ENCODE measurements at regions not wholly inside any gene's neighbourhood (a gene's known extent, or its start where the extent isn't known, plus 50 kb on each side); places are given as distances from the start of the nearest gene placed in this dataset.

GRCh38 chr12:116406529-116406928 is 129.0 kb upstream of the MED13L start (continued):
- 0 out of 2 replicates have a peak, but pooled peaks have one; percentile 35 for TF ChIP-seq PBX2 (CRISPR knock-in tag; IDR thresholded peaks at IDR 0.05)
- TF ChIP-seq RARA (CRISPR knock-in tag; IDR thresholded peaks at IDR 0.05): 0 out of 2 replicates have a peak, but pooled peaks have one; percentile 22
- 0 out of 4 replicates have a peak, but pooled peaks of 1 of the 2 experiments have one; percentile 47 for TF ChIP-seq KLF16 (CRISPR knock-in tag; IDR thresholded peaks at IDR 0.05)
- TF ChIP-seq MAX (IDR thresholded peaks at IDR 0.05): peak; percentile 27; the same call in 1 of the 2 replicates
- TF ChIP-seq TRIM22 (IDR thresholded peaks at IDR 0.05): no peak
- peak; percentile 77 for TF ChIP-seq FOXP4 (CRISPR knock-in tag; IDR thresholded peaks at IDR 0.05)
- peak; percentile 80 for TF ChIP-seq ZNF331 (CRISPR knock-in tag; IDR thresholded peaks at IDR 0.05)
- TF ChIP-seq TRIM24 (CRISPR knock-in tag; IDR thresholded peaks at IDR 0.05): peak; percentile 93
- TF ChIP-seq ZNF619 (CRISPR knock-in tag; IDR thresholded peaks at IDR 0.05): no peak
- TF ChIP-seq ZNF234 (CRISPR knock-in tag; conservative IDR thresholded peaks at IDR 0.05): no peak
- 0 out of 2 replicates have a peak, but pooled peaks have one; percentile 38 for TF ChIP-seq MEF2D (CRISPR knock-in tag; IDR thresholded peaks at IDR 0.05)
- TF ChIP-seq ZNF577 (CRISPR knock-in tag; IDR thresholded peaks at IDR 0.05; ENCODE audit: borderline replicate concordance, low read depth): no peak
- TF ChIP-seq ZNF75D (CRISPR knock-in tag; IDR thresholded peaks at IDR 0.05; ENCODE audit: borderline replicate concordance): no peak
- peak; percentile 47; the same call in 1 of the 2 replicates for TF ChIP-seq ZNF792 (CRISPR knock-in tag; IDR thresholded peaks at IDR 0.05)
- TF ChIP-seq EP300 (IDR thresholded peaks at IDR 0.05; ENCODE audit: low read depth in 2 of 2, low read length in 2 of 2): peak in 1 of 2 experiments; percentile 48; a peak in 2 of 4 replicates
- no peak for TF ChIP-seq EP300 (CRISPR knock-in tag; IDR thresholded peaks at IDR 0.05; ENCODE audit: borderline replicate concordance)
- TF ChIP-seq SOX13 (IDR thresholded peaks at IDR 0.05): no peak
- peak in 1 of 2 experiments; percentile 50; a peak in 1 of 4 replicates for TF ChIP-seq SOX13 (CRISPR knock-in tag; conservative IDR thresholded peaks at IDR 0.05 in 1 of 2, IDR thresholded peaks at IDR 0.05 in 1 of 2)
- no peak for TF ChIP-seq ZNF383 (CRISPR knock-in tag; IDR thresholded peaks at IDR 0.05; ENCODE audit: borderline replicate concordance)
- TF ChIP-seq ATF1 (CRISPR knock-in tag; IDR thresholded peaks at IDR 0.05): no peak
- TF ChIP-seq ZFX (CRISPR knock-in tag; IDR thresholded peaks at IDR 0.05; ENCODE audit: low read depth): peak; percentile 60; the same call in 1 of the 2 replicates
- TF ChIP-seq ZMYM3 (CRISPR knock-in tag; IDR thresholded peaks at IDR 0.05): peak; percentile 79
- TF ChIP-seq NR2F6 (IDR thresholded peaks at IDR 0.05): no peak
- peak; percentile 51; the same call in 1 of the 2 replicates for TF ChIP-seq NR2F6 (CRISPR knock-in tag; IDR thresholded peaks at IDR 0.05)
- TF ChIP-seq SAP130 (CRISPR knock-in tag; IDR thresholded peaks at IDR 0.05; ENCODE audit: low read depth): peak; percentile 61
- TF ChIP-seq MED1 (CRISPR knock-in tag; IDR thresholded peaks at IDR 0.05): peak; percentile 39; the same call in 1 of the 2 replicates
- no peak for TF ChIP-seq LCORL (IDR thresholded peaks at IDR 0.05)
- TF ChIP-seq LCORL (CRISPR knock-in tag; IDR thresholded peaks at IDR 0.05): peak; percentile 84
- TF ChIP-seq SMAD3 (CRISPR knock-in tag; IDR thresholded peaks at IDR 0.05): 0 out of 2 replicates have a peak, but pooled peaks have one; percentile 31
- peak; percentile 28; the same call in 1 of the 2 replicates for TF ChIP-seq RXRB (CRISPR knock-in tag; IDR thresholded peaks at IDR 0.05; ENCODE audit: borderline replicate concordance)
- TF ChIP-seq SMC3 (IDR thresholded peaks at IDR 0.05; ENCODE audit: low read length): peak; percentile 50
